Stimulated activated CD4-positive, alpha-beta T cell treated with anti-CD3 and anti-CD28 coated beads, Interleukin-12 subunit alpha, Interleukin-12 subunit beta, amount 100 ng/mL, for 24 hours (primary cell): ENCODE measurements at regions not wholly inside any gene's neighbourhood (a gene's known extent, or its start where the extent isn't known, plus 50 kb on each side); places are given as distances from the start of the nearest gene placed in this dataset.
A peak's percentile ranks its signal among the peaks of the same experiment; 100 is the strongest.

Source experiments
- DNase-seq, 2 experiments: peaks; one replicate each; pipeline ENCODE4 v3.0.0-alpha.2; 2020; ENCODE audit warnings: low read depth in 2 of 2

DNA sequence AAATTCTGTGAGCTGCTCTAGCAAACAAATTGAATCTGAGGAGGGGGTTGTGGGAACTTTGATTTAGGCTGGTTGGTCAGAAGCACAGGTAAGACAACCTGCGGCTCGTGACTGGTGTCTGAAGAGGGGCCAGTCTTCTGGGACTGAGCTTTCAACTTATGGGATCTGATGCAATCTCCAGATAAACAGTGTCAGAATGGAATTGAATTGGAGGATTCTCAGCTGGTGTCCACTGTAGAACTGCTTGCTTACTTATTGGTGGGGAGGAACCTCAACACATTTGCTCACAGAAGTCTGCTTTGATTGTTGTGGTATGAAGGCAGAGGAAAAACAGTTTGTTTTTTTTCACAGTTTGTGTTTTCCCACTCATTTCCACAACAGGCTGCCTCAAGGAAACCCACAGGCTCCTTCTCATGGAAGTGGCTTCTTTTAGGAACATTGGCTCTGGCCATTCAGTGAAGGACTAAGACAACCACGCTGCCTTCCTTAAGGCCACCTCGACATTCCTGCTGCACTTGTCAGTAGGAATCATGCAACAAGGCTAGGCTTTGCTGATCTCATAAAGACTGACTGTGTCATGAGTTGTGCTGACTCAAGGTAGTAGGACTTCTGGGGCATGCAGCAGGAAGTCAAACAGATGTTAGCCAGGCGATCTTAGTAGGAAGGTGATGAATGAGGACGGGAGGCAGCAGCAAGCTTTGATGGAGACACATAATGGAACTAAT lies 104.7 kb downstream of the TSN start:
- DNase-seq, result no peak

- no peak for DNase-seq
Observed at GRCh38 chr2:121860758-121861227, 105.3 kb downstream of the TSN start.

DNA sequence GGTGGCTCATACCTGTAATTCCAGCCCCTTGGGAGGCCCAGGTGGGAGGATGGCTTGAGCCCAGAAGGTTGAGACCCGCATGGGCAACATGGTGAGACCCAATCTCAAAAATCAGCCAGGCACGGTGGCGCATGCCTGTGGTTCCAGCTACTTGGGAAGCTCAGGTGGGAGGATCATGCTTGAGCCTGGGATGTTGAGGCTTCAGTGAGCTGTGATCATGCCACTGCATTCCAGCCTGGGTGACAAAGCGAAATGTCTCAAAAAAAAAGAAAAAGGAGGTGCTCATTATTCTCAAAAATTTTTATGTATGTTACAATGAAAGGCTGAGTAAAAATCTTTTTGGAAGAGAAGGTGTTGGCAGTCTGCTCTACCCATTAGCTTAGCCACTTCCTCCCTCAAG lies 106.8 kb downstream of the TSN start:
- DNase-seq, result no peak

DNA sequence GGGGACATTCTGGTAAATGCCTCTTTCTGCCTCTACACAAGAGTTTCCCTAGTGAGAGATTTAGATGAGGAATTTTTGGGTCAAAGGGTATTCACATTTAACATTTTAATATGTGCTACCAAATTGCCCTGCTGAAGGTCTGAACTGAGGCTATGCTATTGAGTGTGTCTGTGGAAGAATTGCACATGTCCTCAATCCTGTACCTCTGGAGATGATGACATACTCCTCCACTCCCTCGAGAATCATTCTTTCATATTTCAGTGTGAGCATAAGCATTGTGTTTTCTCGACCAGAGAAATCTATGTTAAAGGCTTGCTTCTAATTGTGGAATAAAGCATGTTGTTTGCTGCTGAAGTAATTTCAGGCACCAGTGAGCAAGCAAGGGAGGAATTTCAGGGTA lies 110.5 kb downstream of the TSN start:
- DNase-seq, result no peak

DNA sequence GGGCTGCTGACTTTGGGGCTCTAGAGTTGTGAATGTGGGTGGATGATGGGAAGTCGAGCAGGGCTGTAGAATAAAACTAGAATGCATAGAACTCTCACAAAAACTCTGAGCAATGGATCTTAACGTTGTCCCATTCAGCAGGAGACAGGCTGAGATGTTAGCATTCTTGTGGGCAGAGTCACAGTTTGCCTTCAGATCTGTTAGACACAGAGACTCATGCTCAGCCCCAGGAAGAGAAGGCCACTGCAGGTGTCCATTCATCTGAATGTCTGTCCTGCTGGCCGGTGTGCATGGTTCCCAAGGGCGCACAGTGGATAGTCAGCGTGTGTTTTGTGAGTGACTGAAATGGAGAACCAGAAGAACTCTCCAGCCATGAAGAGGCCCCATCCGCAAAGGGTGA lies 111.3 kb downstream of the TSN start:
- DNase-seq, result no peak

DNA sequence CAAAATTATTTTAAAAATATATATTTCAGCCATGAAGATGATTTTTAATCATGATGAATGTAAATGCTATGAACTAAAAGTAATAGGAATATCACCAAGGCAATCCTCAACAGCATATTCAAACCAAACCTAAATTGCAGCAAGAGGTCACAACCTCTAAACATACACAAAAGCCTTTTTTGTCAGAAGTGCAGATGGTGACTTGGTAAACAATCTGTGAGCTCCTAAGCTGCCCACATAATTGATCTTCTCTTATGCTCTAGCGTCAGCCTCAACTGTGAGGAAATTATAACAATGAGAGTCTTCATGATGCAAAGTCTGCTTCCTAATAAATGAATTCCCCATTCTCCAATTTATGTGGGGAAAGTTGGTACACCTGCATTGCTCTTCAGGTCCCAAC lies 113.2 kb downstream of the TSN start:
- no peak for DNase-seq

- DNase-seq, result no peak
Observed at GRCh38 chr2:121869363-121869762, 113.9 kb downstream of the TSN start.

DNA sequence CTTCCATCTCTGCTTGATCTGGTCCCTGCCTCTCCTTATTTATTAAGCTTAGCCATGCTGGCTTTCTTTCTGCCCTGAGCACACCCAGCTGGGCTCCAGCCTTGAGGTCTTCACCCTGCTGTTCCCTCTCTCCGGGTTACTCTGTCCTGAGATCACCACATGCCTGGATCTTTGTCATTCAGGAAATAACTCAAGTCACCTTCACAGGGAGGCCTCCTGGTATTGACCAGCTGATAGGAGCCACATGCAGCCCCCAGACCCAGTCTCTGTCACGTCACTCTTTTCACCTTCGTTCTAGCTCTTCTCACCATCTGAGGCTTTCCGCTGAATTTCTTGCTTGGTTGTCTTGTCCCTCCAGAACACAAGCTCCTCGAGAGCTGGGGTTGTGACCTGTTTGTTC lies 114.4 kb downstream of the TSN start:
- DNase-seq, result no peak

GRCh38 chr2:121872651-121873050 lies 117.2 kb downstream of the TSN start:
- no peak for DNase-seq

DNA sequence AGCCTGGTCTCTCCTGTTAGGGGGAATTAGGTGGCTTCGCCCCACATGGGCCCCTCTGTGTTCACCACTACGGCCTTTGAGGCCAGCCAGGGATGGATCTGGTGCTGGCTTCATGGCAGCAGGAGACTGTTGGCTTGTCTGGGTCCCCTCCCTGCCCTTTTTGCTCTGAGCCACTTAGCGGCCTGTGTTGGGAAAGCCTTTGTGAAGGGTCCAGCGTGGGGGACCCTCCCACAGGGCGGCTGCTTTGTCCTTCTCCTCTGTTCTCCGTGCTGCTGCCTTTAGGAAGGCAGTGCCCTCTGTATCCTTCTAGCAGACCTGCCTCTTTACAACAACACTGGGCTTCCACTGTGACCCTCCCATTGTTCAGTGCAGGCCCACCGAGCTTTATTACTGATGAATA lies 118.4 kb downstream of the TSN start:
- no peak for DNase-seq

GRCh38 chr2:121875585-121876185 lies 120.2 kb downstream of the TSN start:
- DNase-seq, result no peak

DNA sequence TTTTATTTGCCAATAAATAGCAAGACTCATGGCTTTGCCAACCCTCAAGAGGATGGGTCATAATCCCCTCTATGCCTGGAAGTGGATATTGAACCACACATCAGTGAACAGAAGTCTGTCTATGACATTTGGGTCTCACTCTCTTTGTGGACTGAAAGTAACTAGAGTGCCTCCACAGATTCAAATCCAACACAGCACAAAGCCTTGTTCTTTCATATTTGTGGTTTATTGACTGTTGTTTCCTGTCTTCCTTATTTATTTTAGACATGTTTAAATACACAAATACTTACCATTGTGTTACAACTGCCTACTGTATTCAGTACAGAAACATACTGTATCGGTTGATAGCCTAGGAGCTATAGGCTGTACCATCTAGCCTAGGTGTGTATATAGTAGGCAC lies 121.9 kb downstream of the TSN start:
- DNase-seq, result no peak

- DNase-seq, result no peak
Observed at GRCh38 chr2:121880283-121880682, 124.8 kb downstream of the TSN start.

DNA sequence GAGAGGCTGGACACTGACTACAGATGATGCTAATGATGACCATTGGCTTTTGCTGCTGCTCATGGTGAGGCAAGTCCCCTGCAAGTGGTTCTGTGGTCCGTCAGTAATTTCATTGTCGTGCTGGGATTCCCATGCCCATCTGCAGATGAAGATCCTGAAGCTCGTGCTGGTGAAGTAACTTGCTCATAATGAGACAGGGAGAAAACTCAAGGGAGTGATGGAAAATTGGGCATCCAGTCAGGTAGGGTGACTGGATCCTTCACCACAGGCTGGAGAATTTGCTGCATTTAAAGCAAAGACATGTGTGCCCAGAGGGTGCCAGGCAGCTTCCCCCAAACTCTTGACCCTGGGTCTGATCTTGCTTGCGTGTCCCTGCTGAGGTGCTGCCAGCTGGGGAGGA lies 125.6 kb downstream of the TSN start:
- no peak for DNase-seq

DNA sequence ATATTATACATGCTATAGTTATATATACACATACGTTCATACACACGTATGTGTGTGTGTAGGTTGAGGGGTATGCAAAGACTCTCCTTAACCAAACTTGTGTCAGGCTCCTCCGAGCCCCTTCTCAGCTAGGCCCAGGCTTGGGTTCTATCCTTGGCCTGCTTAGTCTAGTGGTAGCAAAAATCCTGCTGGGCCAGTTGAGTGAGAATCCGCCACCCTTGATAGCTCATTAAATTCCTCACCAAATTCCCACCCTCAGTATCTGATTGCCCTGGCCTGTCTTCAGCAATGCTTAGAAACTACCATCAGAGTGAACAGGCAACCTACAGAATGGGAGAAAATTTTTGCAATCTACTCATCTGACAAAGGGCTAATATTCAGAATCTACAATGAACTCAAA lies 126.5 kb downstream of the TSN start:
- DNase-seq, result no peak

- DNase-seq, result no peak
Observed at GRCh38 chr2:121884078-121884477, 128.6 kb downstream of the TSN start.

GRCh38 chr2:121884511-121884921 lies 129.1 kb downstream of the TSN start:
- no peak for DNase-seq

DNA sequence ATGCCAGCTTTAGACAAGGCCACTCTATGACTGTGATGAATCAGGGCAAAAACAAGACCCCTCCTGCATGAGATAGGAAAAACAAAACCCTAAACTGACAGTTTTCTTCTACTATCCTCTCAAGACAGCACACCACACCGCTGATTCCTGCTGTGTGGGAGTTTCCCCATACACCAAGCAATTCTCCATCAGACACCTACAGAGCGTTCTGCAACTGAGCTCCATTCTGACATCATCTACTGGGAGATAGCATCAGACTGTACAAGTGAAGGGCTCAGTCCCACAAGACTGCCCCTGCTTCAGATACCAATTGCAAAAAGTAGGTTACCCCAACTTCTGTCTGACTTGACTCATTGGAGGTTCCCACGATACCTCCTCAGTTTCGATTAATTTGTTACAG lies 130.6 kb downstream of the TSN start:
- DNase-seq, result no peak

DNA sequence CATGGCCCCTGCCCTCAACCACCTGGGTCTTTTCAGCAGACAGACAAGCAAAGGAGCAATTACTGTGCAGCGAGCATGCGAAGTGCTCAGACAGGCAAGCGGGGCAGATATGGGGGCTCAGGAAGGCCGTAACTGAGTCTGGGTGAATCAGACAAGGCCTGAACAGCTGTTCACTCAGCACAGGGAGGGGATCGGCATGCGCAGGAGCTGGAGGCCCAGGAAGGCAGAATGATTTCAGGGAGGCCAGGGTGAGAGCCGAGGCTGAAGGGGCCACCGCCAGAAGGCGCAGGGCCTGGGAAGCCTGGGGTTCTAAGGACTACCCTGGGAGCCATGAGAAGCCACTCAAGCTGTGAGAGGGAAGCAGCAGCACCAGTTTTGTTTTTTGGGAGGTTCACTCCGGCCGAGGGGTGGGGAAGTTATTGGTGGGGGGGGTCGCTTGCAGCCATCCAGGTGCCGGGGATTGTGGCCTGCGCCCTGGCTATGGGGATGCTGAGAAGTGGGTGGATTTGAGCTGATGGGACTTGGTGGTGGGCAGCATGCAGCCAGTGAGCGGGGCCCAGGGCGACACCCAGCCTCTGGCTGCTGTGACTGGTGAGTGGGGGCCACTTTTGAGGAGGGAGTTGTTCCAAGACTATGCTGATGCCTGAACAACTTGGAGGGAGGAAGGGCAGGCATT lies 132.2 kb downstream of the TSN start:
- DNase-seq, result no peak

DNA sequence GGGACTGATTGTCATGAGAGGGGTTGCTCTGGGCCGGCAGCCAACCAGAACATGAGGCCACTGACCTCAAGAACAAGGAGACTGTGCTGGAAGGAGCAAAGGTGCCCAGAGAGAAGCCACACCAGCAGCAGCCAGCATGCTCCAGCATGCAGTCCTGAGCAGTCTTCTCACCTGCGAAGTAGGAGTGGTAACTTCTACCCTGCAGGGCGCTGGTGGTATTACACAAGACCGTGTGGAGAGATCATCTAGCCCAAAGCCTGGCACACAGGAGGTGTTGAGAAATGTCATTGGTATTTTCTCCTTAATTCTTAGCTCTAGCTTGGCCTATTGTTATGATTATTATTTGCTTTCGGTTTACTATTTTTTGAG lies 132.7 kb downstream of the TSN start:
- DNase-seq, result peak in 1 of 2 experiments; percentile 15

DNA sequence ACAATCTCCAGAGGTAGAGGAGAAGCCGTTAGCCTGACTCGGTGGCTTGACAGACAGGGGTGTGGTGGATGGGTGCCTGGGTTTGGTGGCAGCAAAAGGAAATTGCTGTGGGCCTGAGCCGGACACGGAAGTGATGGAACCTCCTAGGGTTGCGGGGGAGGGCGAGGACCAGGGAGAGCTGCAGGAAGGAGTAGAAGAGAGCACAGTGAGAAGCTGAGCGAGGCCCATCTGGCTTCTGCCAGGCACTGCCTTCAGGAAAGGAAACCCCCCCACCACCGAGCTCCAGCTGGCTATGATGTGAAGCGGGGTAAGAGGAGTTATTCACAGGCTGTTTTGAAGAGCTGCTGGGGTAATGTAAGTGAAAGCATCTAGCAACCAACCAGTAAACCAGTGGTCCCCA lies 134.6 kb downstream of the TSN start:
- no peak for DNase-seq

DNA sequence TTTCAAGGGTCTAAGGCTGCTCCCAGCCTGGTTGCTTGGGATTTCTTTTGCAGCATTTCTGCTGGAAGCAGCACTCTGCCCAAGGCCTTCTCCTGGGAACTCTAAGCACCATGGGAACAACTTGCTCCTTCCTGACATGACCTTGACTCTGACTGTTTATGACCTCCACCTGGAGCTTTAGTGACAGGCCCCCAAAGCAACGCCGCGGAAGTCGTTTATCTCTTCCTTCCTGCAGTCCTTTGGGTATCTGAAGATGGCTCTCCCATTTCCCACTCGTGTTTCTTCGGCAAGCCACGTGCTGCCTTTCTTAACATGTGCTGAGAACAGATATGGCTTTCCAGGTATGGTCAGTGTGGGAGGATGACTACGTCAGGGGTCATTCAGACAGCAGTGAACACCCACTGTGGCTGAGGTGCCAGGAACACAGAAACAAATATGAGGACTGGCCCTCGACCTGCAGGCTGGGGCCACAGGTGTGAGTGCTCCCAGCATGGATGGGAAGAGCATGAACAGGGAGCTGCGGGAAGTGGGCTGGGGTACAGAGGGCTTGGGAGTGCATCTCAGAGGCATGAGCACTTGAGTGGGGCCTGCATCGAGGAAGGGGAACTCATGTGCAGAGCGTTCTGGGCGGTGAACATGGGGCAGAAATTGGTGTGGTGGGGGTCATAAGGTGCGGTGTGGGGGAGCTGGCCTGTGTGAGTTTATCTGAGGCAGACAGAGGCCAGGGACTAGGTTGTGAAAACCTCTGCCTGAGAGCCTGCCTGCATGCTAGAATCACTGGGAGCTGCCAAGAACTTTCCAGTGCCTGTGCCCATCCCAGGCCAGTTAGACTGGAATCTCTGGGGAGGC lies 140.5 kb downstream of the TSN start:
- no peak for DNase-seq
